GM21619 (cell line): ENCODE measurements at regions not wholly inside any gene's neighbourhood (a gene's known extent, or its start where the extent isn't known, plus 50 kb on each side); places are given as distances from the start of the nearest gene placed in this dataset.

Source experiments
- ATAC-seq: cut with Tn5 transposase; IDR thresholded peaks from one replicate; pipeline ENCODE4 v1.9.1; 2021; ENCODE audit not compliant: unreplicated experiment

DNA sequence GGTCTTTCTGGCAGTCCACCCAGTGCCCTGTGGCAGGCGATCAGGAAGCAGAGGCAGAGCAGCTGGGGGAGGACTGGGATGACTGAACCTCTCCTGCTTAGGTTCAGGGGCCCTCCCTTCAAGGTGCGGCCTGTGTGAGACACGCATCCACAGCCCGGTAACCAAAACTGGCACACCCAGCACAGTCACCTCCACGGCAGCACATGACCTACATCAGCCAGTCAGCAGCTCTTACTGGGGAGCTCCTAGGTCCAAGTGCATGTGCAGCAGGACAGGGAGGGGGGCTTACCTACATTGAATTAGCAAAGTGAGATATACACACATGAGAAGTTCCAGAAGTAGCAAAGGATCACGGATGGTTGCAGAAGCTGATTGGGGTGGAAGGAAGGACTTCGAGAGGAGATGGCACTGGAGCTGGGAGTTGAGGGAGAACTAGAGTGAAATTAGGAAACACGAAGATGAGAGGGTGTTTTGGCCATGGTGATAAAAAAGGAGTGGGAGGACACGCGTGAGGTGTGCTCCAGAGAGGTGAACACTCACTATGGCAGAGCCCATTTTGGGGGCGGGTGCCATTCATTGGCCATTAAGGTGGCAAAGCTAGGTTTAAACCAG, 51.4 kb upstream of the IRF2BP2 start:
- no peak for ATAC-seq

DNA sequence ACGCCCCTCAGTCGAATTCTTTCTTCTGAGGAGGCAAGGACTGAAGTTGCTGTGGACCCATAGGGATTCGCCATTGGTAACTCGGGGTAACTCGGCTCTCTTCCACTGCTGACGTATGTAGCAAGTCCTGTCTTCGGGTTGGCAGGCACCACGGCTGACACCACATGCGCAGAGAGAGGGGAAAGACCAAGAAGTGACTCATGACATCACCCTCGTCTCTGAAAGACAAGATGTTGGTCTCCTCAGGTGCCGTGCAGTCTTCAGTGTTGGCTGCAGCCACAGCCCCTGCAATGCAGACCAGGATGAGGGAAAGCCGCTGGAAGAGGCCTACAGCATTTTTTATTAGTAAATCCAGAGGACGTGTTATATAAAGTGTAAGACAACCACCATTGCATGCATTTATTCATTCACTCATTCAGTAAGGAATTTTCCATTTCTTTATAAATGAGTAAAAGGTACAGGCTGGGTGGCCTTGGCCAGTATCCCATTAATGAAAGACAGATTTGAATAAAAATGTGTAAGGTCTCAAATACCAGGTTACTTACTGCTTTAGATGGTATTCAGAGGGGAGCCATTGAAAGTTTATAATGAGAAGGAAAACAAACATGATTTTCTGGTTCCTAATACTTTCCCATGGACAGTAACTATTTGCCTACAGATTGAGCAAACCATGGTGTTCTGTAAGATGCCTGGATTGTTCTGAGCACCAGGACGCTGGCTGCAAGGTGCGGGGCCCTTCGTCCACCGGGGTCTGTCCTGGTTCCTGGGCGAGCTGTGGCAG, 50.7 kb upstream of the IRF2BP2 start:
- ATAC-seq: no peak
